HepG2 (cell line): ENCODE measurements at regions not wholly inside any gene's neighbourhood (a gene's known extent, or its start where the extent isn't known, plus 50 kb on each side); places are given as distances from the start of the nearest gene placed in this dataset.

ENCODE experiments used
- ATAC-seq: fragments of 200-7000 bp; cut with Tn5 transposase; 3 replicates; pipeline ENCODE4 v1.9.1; 2020; ENCODE audit warnings: mild to moderate bottlenecking, moderate library complexity
- BruUV-seq: library from RNA; stranded (reverse); fragments of 400-500 nt; replicated peaks from 2 replicates; lab custom pipeline; 2021; lab: Mats Ljungman, UMichigan
- CTCF ChIA-PET: fragments of 300-600 bp; formaldehyde crosslinking; extraction: SDS; loops from one replicate; lab custom pipeline; 2021; ENCODE audit warnings: low total read pairs, inconsistent platforms, low intra/inter-chr PET ratio; lab: Yijun Ruan, JAX
- POLR2A ChIA-PET: fragments of 350-600 bp; sonication (Branson Sonifier 250); formaldehyde crosslinking; loops from one replicate; lab custom pipeline; 2020; ENCODE audit warnings: antibody characterized with exemption, inconsistent platforms; lab: Yijun Ruan, JAX
- DNase-seq: peaks from one replicate; pipeline ENCODE4 v3.0.0-alpha.2; 2015; ENCODE audit warnings: low spot score
- FAIRE-seq: peaks from 3 replicates; lab custom pipeline; 2011; peaks lifted over from hg19 to GRCh38; lab: Jason Lieb, UNC
- H2AFZ ChIP-seq: one replicate; pipeline ENCODE4 v1.6.1; 2011; ENCODE audit warnings: low read length, inconsistent platforms
- H3K27ac ChIP-seq: fragments of 300-600 bp; 3 replicates; pipeline ENCODE4 v1.8.0; 2011; ENCODE audit warnings: mixed run types, mild to moderate bottlenecking, mixed read lengths, low read length, inconsistent platforms; ENCODE audit not compliant: insufficient read depth; ENCODE audit errors: extremely low read length
- H3K27me3 ChIP-seq, 2 experiments: fragments of 200-600 bp in 1 of 2; 2 replicates in 1 of 2; 3 replicates in 1 of 2; pipeline versions ENCODE4 v1.6.0 to v1.8.0; 2011; ENCODE audit warnings: low read length in 2 of 2, mild to moderate bottlenecking in 2 of 2, moderate library complexity in 2 of 2, inconsistent platforms in 1 of 2; ENCODE audit not compliant: insufficient read depth in 2 of 2, control insufficient read depth in 1 of 2
- H3K36me3 ChIP-seq, 2 experiments: fragments of 200-600 bp in 1 of 2; replicated peaks in 1 of 2; 2 replicates in 1 of 2; 3 replicates in 1 of 2; pipeline versions ENCODE4 v1.5.1 to v1.8.0; 2011; ENCODE audit warnings: low read length in 2 of 2, inconsistent platforms in 1 of 2; ENCODE audit not compliant: insufficient read depth in 2 of 2, control insufficient read depth in 1 of 2
- H3K4me1 ChIP-seq: 2 replicates; pipeline ENCODE4 v1.5.1; 2012; ENCODE audit warnings: low read length, inconsistent platforms; ENCODE audit not compliant: insufficient read depth
- H3K4me2 ChIP-seq: 2 replicates; pipeline ENCODE4 v1.6.0; 2011; ENCODE audit warnings: low read depth, low read length, inconsistent platforms
- H3K4me3 ChIP-seq, 3 experiments: fragments of 200-600 bp in 1 of 3; sonication (generic), shearing (Covaris generic) in 1 of 3; replicated peaks in 1 of 3; 2 replicates each; pipeline ENCODE4 v1.5.1; 2011 to 2016; ENCODE audit warnings: low read length in 3 of 3, inconsistent platforms in 2 of 3, low read depth in 2 of 3, mild to moderate bottlenecking in 2 of 3, control low read depth in 1 of 3, mixed read lengths in 1 of 3; ENCODE audit not compliant: insufficient read depth in 1 of 3
- H3K79me2 ChIP-seq: one replicate; pipeline ENCODE4 v1.6.1; 2011; ENCODE audit warnings: low read length, inconsistent platforms; ENCODE audit not compliant: insufficient read depth
- H3K9ac ChIP-seq: 2 replicates; pipeline ENCODE4 v1.6.0; 2011; ENCODE audit warnings: mild to moderate bottlenecking, low read depth, low read length, inconsistent platforms; ENCODE audit not compliant: insufficient read depth
- H3K9me3 ChIP-seq: 2 replicates; pipeline ENCODE4 v1.5.1; 2012; ENCODE audit warnings: mild to moderate bottlenecking, low read length
- H4K20me1 ChIP-seq: 2 replicates; pipeline ENCODE4 v1.6.0; 2011; ENCODE audit warnings: inconsistent platforms, mild to moderate bottlenecking, low read length, moderate library complexity; ENCODE audit not compliant: insufficient read depth
- IRF2 ChIP-seq: IDR thresholded peaks from 2 replicates; pipeline ENCODE4 v1.6.1; 2018; ENCODE audit warnings: missing genetic modification reagents, missing compliant biosample characterization
- NR3C1 ChIP-seq: sonication (generic); formaldehyde crosslinking; IDR thresholded peaks from 2 replicates; pipeline ENCODE4 v1.4.0; 2020; ENCODE audit warnings: missing genetic modification reagents
- RNF219 ChIP-seq: sonication (generic); formaldehyde crosslinking; IDR thresholded peaks from 2 replicates; pipeline ENCODE4 v1.5.0; 2020; ENCODE audit warnings: mild to moderate bottlenecking, missing genetic modification reagents
- SALL2 ChIP-seq: sonication (generic); formaldehyde crosslinking; IDR thresholded peaks from 2 replicates; pipeline ENCODE4 v1.8.1; 2023; ENCODE audit warnings: mild to moderate bottlenecking, missing genetic modification reagents, inconsistent platforms
- SMC3 ChIP-seq: IDR thresholded peaks from 2 replicates; pipeline ENCODE4 v1.6.1; 2011; ENCODE audit warnings: low read length, improper control_type of control experiment
- TEAD2 ChIP-seq: sonication (generic); formaldehyde crosslinking; IDR thresholded peaks from 2 replicates; pipeline ENCODE4 v1.9.0; 2021; ENCODE audit warnings: missing genetic modification reagents
- TIGD3 ChIP-seq: sonication (generic); formaldehyde crosslinking; IDR thresholded peaks from 2 replicates; pipeline ENCODE4 v1.5.1; 2020; ENCODE audit warnings: mild to moderate bottlenecking, missing genetic modification reagents, borderline replicate concordance
- ZNF574 ChIP-seq: sonication (generic); formaldehyde crosslinking; IDR thresholded peaks from 2 replicates; pipeline ENCODE4 v1.4.0; 2020; ENCODE audit warnings: missing genetic modification reagents
- ZNF639 ChIP-seq: conservative IDR thresholded peaks from 2 replicates; pipeline ENCODE4 v1.6.1; 2018; ENCODE audit warnings: missing genetic modification reagents
- ZNF660 ChIP-seq: sonication (generic); formaldehyde crosslinking; IDR thresholded peaks from 2 replicates; pipeline ENCODE4 v1.5.1; 2020; ENCODE audit warnings: mild to moderate bottlenecking, low read depth, missing genetic modification reagents, borderline replicate concordance
- WGBS: methylation state at CpG from one replicate; pipeline ENCODE4 v1.1.6; 2017; ENCODE audit warnings: low lambda C conversion rate; 5-methylcytosine and 5-hydroxymethylcytosine counted together
- in situ Hi-C: cut with HindIII; loops from 2 replicates; pipeline ENCODE4 v1.10.0; 2017; ENCODE audit warnings: low pct_unique_long_range_greater_than_20kb; ENCODE audit not compliant: extremely low pct_ligation_motif_present
- intact Hi-C: fragments of 100-400 bp; cut with micrococcal nuclease; formaldehyde crosslinking; loops from one replicate; pipeline ENCODE4 v1.10.0; 2022; ENCODE audit not compliant: unreplicated experiment

- Histone ChIP-seq H3K4me3 (no peak overlapping the region), H3K9me3 (no peaks in the 10 kb centered on the region), H4K20me1 (no peaks in the 10 kb centered on the region), H3K79me2 (no peaks in the 10 kb centered on the region), H3K9ac (no peak overlapping the region), H3K27ac (no peak overlapping the region), H3K4me2 (no peak overlapping the region), H2AFZ (no peak overlapping the region), H3K4me1 (no peaks in the 10 kb centered on the region), H3K27me3 (peaks cover 2 to 48% of the 10 kb centered on the region in 2 experiments; a peak in 4 of 5 replicates), H3K36me3 (no peaks in the 10 kb centered on the region)
- BruUV-seq, result no TSS peak
- TF ChIP-seq IRF2 (CRISPR knock-in tag) (no peak), NR3C1 (CRISPR knock-in tag) (no peak), ZNF660 (CRISPR knock-in tag) (no peak), TIGD3 (CRISPR knock-in tag) (no peak), ZNF574 (CRISPR knock-in tag) (no peak), SMC3 (no peak), ZNF639 (CRISPR knock-in tag) (no peak), SALL2 (CRISPR knock-in tag) (no peak), TEAD2 (CRISPR knock-in tag) (no peak), RNF219 (no peak)
- CTCF ChIA-PET, result no interaction called here
- intact Hi-C loops (no loop called here), in situ Hi-C loops (loop anchor here (25.0 kb wide), 1 partner anchor 1008 kb away; no protein-coding TSS in a partner anchor)
- WGBS, result 29% methylated on average over 2 of the region's 2 CpGs
- POLR2A ChIA-PET, result no interaction called here
- ATAC-seq (no peak), FAIRE-seq (no peak), DNase-seq (no peak)
These were observed 114.5 kb downstream of the GYPC start for GRCh38 chr2:126770466-126770865.
